M059J (cell line): ENCODE measurements at regions not wholly inside any gene's neighbourhood (a gene's known extent, or its start where the extent isn't known, plus 50 kb on each side); places are given as distances from the start of the nearest gene placed in this dataset.

Source experiments
- DNase-seq: peaks from one replicate; pipeline ENCODE4 v3.0.0-alpha.2; 2012; ENCODE audit warnings: low read depth

DNA sequence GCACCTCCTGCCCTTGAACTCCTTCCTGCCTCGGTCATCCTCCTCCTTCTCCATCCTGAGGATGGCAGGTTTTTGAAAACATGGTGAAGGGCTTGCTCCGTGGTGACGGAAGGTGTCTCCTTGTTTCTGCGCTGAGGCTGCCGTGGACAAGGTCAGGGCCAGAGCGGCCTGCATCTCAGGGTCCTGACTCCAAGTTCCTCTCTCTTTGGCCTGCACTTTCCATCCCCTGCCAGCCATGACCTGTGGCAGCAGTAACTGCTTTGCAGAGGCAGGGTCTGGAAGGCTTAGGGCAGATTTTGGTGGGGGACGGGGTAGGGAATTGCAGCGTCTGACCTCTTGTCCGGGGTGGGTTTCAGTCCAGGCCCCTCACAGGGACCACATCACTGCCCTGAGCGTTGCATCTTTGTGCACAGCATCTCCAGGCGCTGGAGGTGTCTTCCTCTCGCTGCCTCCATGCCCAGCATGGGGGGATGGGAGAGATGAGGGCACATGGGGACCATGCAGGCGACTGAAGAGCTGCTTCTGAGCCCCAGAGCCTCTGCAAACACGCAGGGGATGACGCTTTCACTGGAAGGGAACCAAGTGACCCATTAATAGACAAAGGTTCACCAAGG is 216.8 kb downstream of the TEX29 start:
- DNase-seq, result no peak

DNA sequence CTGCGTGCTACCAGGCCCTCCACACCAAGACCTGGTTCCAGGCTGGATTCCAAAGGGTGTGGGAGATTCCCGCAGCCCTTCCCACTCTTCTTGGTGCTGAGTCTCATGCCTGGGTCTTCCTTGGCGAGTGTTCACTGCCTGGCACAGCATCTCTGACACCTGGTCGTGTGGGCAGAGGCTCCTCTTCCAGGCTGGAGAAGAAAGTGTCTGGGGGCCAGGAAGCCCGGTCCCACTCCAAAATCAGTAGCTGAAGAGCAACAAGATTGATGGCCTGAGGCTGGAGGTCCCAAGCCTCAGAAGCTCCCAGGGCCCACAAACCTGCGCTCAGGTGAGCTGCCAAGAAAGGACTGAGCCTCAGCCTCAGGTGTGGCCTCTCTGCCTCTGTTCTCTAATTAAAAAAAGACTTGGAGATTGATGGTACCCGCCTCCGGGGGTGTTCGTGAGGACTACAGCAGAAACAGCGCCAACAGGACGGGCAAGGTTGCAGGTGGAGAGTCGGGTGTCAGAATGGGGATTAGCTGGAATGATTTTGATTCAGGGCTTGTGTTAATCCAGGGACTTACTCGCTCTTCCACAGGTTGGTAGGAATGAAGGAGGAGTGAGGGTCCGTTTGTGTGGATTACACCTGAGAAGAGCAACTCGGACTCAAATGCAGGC is 217.5 kb downstream of the TEX29 start:
- DNase-seq, result no peak

DNA sequence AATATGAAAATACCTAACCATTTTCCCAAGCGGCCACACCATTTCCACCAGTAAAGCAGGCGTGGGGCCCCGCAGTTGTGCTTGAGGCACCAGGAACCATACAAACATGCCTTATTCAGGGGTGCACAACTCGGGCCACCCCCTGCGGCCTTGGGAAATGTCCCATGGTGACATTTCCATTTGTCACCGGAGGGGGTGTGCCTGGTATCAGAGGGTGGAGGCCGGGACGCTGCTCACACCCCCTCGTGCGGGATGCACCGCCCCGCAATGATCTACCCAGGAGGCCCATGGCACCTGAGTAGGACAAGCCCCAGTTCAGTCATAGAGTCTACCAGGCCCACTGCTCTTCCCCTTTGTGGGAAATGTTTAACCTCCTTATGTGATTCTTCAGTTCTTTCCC is 218.8 kb downstream of the TEX29 start:
- DNase-seq, result no peak

DNA sequence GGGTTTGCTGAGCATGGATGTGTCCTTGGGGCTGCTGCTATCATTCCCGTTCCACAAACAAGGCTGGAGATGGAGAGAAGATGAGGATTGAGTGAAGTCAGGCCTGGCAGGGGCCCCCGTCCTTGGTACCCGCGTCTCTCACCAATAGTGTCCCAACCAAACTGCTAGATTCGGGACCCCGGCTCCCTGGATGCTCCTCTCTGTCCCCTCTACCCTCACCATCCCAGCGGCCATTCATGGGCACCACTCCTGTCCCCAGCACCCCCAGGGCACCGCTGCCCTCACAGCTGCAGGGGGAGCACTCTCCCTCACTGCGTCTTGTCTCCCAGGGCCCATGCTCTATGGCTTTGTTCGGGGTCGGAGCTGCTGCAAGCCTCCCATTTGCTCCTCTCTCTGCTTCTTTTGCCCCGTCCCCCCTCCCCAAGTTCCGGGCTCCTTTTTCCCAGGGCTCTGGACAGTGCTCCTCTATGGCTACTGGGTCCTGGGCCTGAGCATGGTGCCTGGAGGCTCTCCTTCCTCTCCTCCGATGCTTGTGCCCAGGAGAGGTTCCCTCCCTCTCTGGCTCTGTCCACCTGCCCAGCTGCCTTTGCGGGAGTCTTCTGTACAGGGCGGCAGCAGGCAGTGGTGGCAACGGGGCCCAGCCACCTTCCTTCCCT is 219.5 kb downstream of the TEX29 start:
- no peak for DNase-seq

DNA sequence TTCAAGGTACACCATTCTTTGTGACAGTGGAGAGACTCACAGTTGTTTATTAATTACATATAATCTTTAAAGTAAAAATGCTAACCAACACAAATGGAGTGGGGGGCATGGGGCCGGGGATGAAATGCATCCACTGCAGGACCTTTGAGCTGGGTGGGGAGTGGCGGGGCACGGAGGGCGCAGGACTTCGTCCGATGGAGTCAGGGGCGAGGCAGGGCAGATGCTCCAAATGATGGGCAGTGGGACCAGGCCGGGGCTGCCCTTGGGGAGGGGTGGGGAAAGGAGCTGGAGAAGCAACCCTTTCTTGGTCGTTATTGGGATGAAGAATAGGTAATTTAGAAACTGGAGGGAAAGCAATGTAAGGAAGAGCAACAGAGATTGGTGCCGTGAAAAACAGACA is 220.0 kb downstream of the TEX29 start:
- no peak for DNase-seq

DNA sequence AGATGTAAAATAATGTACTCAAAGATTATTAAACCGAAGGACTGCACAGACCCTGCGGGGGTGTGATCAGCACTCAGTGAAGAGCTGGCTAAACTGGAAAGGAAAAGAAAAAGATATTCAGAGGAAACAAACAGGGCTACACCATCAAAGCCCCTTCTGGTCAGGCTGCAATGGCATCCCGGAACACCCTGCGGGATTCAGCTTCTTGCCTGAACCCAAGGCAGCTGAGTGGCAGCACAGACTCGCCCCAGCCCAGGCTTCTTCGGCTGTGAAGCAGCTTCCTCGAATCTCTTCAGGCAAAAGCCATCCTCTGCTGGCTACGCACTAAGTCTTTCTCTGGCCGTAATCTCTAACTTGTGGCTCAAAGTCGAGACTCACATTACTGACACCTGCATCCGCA is 220.9 kb downstream of the TEX29 start:
- DNase-seq, result no peak

DNA sequence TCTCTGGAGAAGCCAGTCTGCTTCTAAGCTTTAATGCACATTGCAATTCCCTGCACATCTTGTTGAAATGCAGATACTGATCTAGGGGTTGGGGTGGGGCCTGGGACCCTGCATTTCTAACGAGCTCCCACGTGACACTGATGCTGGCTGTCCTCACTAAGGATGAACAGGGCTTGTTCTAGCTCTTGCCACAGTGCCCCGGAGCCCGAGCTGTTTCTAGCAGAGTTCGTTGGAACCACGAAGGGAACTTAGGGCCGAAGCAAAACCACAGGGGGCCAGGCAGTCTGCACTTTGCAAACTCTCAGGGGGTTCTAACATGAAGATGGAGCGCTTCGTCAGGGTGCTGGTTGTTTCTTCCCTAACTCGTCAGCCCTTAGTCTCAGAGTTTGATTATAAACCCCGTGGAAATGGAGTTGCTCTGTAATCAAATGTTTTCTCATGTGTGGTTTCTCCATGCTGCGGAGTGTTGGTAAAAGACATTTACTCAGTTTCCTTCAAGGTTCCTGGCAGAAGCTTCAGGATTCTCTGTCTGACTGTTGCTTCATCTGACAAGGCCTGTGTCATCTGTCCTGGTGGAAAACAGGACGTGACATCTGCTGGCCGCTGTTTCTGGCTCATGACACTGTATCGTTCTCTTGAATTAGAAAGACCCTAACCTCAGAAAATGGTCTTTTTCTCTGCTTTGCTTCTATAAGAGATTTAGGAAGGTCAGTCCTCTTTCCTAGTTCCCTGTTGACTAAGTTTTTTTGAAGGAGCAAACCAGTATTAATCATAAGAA is 221.5 kb downstream of the TEX29 start:
- DNase-seq, result no peak

DNA sequence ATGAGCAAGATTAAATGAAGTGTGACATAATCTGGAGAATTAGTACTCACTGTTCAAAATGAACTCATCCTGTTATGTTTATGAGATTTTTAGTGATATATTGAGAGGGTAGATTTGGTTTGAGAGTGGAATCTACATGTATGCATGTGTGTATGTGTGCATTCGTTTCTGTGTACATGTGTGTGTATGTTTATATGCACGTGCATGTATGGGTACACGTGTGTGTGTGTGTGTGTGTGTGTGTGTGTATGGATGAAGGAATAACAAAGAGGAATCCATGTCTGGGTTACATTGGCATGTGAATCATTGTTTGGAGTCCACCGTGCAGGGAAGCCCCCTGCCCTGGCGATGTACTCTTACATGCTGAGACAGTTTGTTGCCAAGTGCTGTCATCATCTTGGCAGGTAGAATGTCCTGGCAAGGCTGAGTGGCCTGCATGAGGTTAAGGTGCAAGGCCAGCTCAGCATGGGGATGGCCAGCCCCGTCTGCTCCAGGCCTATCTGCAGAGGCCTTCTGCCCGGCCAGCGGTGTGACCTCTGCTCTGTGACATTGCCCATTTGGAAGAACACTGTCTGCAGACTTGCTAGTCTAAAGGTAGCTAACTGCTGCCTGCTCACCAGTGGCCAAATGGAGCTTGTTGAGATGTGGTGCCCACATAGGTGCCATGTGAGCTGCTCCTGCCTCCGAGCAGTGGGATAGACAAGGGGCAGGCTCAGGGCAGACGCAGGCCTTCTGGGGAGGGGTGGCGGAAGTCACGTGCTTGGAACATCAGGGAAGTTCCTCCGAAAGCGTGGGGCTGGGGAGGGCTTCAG is 222.3 kb downstream of the TEX29 start:
- DNase-seq, result no peak

DNA sequence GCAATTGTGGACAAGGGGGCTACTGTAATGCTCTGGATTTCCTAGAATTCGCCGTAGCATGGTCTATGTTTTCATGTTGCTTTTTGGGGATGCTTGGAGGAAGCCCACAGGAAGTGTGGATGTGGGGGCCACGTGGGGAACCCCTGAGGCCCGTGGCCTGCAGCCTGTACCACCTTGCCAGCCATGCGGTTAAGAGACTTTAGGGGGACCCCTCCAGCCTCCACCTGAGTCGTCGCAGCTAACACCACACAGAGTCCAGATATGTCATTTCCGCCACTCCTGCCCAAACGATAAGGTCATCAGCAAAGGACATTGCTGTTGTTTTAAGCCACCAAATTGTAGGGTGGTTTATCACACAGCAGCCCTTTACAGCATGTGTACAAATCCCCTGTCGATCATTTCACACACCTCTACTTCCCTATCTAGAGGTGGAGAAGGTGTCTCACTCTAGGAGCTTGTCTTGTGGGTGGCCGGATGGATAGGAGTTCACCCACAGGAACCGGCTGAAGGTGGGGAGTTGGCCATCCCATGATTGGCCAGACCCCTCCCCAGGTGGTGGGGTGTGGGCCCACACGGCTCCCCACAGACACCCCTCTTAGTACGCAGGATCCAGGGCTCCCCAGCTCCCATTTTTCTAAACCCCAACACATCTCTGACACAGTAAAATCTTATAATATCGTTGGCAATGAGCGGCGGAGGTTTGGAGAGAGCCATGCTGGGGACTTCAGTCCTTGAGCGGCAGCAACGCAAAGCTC is 226.7 kb downstream of the TEX29 start:
- no peak for DNase-seq

DNA sequence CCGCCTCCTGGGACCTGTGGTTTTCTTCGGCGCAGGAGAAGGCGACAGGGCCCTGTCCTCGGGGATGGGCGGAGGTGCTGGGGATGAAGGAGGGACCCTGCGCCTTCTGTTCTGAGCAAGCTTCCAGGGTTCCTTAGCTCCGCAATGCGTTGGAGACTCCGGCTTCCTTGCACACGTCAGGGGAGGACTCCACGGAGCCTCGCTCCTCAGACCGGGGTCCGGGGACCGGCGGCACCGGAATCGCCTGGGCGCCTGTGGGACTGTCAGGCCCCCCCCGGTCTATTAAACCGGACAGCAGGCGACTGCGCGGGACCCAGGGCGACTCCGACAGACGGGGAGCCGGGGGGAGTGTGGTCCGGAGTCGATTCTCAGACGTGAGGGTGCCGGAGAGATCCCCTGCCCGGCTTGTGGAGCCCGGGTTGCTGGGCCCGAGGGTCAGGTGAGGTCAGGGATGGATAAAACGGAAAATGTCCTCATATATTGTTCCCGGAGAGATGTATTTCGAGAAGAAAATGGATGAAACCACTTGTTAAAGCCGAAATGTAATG is 227.4 kb downstream of the TEX29 start:
- no peak for DNase-seq

DNA sequence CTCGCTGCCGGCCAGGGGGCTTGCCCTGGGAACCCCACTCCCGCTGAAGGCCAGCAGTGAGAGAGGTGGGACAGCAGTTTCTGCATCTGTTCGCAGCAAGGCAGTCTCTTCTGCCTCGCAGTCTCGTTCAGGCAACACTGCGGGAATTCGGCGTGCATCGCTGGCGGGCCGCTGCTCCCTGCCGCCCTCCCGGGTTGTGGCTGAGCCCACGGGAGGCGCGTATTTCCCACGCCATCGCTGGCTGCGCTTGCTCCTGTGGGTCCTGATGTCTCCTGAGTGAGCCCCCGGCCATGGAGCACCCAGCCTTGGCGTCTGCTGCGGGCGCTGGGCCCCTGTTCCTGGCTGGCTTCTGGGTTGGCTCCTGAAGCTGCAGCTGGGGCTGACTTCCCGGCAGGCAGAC is 227.9 kb downstream of the TEX29 start:
- no peak for DNase-seq

DNA sequence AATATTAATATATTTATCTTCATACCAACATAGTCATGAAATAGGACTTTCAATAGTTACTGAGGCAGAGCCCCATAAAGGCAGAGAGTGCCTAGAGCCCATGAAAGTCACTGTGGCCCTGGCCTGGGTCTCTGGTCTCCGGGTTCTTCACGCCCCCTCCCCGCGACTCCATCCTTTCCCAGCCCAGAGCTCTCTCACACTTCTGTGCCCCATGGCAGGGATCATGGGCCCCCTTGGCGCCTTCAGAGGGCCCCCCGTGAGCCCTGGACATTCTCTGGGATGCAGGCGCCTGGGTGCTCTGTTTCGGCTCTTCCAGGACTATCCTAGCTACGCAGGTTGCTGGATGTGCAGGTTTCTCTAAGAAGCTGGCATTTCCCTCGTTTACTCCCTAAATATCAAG is 228.4 kb downstream of the TEX29 start:
- no peak for DNase-seq

DNA sequence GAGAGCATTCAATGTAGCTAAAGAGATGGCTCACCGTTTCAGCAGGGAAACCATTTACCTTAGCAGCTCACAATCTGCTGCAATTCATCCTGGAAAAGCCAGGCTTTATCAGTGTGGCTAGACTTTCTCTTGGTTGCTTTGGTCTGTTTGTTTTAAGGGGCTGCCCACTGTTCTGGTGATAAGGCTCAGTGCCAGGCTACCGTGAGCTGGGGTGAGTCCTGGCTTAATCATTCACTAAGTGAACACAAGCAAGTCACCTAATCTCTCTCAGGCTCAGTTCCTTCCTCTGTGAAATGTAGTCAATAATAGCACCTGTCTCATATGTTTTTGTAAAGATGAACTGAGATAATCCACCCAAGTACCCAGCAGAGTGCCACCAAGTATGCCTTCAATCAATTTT is 229.0 kb downstream of the TEX29 start:
- no peak for DNase-seq

DNA sequence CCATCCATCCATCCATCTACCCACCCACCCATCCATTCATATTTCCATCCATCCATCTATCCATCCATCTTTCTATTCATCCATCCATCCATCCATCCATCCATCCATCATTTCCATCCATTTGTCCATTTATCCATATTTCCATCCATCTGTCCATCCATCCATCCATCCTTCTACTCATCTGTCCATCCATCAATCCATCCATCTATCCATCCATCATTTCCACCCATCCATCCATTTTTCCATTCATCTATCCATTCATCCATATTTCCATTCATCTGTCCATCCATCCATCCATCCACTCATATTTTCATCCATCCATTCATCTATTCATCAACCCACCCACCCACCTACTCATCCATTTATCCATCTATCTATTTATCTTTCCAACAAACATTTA is 229.6 kb downstream of the TEX29 start:
- no peak for DNase-seq

DNA sequence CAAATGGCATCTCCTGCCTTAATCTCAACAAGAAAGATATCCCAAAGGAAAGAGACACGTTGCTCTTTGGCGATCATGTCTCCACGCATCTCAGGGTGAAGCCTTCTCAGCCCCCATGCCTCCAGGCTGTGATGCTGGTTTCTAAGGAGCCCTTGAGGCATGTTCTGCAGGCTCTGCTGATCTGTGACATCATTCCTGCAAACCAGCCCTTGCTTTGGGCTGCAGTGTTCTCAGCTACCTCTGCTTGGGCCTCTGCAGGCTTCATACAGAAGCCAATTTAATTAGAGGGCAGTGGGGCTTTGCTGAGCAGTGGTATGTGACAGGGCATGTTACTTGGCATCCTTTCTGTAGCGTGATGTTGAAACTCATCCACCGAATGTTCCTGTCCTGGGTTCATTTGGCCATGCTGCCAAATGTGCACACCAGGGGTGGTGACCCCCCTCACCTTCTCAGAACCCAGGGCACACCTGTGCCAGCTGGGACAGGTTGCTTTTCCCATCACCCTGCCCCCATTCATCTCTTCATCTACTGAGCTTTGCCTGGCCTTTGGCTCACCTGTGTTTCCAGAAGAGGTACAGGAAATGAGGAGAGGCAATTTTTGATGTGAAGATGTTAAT is 230.9 kb downstream of the TEX29 start:
- no peak for DNase-seq

DNA sequence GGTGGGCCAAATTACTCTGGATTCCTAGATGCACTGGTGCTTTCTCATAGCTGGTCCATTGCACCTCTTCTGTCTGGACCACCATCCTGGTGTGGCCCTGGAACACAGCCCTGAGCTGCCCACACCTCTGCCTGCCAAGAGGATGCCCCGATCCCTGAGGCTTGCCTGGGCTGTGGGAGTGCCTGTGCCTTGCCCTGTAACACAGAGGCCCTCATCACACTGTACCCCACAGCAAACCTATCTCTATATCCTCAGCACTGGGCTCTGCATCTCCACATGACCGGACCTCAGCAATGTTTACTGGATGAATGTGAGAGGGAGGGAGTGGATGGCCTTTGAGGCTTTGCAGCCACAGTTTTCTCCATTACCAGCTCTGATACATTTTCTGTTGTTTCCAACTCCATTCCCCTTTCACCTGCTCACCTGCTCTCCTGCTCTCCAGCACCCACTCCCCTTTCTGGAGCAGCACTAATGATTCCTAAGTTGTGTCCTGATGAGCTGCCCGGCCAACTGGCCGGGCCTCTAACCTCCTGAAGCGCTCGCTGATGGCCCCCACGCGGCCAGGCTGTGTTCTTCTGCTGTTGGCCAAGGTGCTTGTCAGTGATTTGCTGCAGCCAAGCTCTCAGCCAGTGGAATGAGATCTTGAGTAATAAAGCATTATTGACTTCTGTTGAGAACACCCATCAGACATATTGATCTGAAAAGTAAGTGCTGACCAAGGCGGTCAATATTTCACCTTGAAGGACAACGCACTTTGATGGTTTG is 232.6 kb downstream of the TEX29 start:
- DNase-seq, result no peak

DNA sequence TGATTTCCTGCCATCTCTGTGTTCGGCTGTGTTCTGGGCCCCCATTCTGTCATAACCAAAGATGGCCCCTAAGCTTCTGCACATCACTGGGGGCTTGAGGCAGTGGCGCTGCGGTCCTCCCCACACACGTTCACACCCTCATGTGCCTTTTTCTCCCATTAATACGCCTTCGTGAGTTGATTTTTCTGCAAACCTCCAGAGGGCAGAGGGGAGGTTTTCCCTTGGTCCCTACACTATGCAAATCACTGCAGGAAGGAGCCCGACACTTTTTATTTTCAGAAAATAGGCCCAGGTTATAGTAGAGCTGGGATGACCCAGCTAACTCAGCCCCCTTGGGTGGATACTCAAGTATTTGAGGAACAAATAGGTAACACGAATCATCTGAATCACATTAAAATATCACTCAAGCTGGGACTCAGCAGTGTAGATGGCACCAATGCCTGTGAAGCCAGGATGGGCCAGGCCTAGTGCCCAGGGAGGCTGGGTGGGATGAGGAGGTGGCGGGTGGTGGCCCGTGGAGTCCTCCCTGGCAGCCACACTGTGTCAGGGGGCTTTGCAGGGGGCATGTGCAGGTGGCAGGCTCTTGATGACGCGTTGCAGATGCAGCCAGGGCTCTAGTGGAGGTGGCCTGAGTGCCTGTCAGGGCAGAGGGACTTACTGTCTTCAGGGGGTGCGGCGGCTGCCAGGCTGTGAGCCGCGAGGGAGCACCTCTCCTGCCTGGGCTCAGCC is 234.3 kb downstream of the TEX29 start:
- DNase-seq, result no peak

DNA sequence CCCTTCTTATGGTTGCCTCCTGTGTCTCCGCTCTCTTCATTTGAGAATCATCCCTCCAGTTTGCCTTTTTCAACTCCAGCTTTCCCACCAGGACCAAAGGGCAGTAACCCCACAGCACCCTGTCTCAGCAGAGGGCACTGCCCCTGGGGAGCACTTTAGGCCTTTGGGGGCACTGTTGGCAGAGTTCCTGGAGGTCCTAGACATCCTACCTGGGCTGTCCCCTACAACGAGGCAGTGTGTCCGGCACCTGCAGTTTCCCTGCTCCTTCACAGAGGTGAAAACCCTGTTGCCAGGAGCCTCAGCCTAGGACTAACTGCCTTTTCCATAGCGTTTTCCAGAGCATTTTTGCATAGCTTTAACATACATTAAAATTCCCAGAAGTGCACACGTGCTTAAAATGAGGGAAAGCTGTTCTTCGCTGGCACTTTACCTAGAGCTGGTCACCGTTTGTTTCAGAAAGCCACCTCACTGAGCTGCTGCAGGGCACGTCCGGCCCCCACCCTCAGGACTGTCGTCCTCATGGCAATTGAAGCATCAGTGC is 234.9 kb downstream of the TEX29 start:
- no peak for DNase-seq

DNA sequence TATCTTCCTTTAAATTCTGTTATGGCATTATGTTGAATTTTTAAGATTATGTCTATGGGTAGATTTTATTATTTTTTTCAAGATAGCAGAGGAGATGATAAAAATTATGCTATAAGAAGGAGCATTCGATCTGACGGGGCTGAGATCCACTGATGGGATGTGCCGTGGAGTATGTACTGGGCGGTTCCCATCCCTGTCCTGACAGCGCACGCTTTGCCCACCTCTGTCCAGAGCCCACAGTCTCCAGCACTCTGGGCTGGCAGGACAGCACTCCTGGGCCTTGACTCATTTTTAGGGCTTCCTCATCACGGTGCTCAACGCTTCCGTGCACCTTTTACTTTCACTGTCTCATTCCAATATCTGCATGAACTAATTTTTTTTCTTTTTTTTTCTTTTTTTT is 235.5 kb downstream of the TEX29 start:
- no peak for DNase-seq
